Mesothelial cell of epicardium (in vitro differentiated cells): ENCODE measurements at regions not wholly inside any gene's neighbourhood (a gene's known extent, or its start where the extent isn't known, plus 50 kb on each side); places are given as distances from the start of the nearest gene placed in this dataset.

Experiments
- DNase-seq, 2 experiments: peaks; one replicate each; pipeline ENCODE4 v3.0.0; 2021; ENCODE audit warnings: low spot score in 2 of 2; ENCODE audit not compliant: unreplicated experiment in 2 of 2
- H3K27ac Mint-ChIP-seq: 2 replicates; pipeline ENCODE4 v1.8.0; 2021; ENCODE audit warnings: mixed read lengths
- H3K27me3 Mint-ChIP-seq: 2 replicates; pipeline ENCODE4 v1.8.0; 2021; ENCODE audit warnings: low read depth, mixed read lengths
- H3K36me3 Mint-ChIP-seq: 2 replicates; pipeline ENCODE4 v1.8.0; 2021; ENCODE audit warnings: mixed read lengths
- H3K4me1 Mint-ChIP-seq: 2 replicates; pipeline ENCODE4 v1.8.0; 2021; ENCODE audit warnings: mixed read lengths
- H3K4me3 Mint-ChIP-seq: 2 replicates; pipeline ENCODE4 v1.8.0; 2021; ENCODE audit warnings: mild to moderate bottlenecking, moderate library complexity, mixed read lengths
- H3K9me3 Mint-ChIP-seq: 2 replicates; pipeline ENCODE4 v1.8.0; 2021; ENCODE audit warnings: mixed read lengths
- TF ChIP-seq, protein P1 (sequence below): fragments of 200-600 bp; sonication (generic); IDR thresholded peaks from one replicate; pipeline ENCODE4 v1.5.0; 2021; ENCODE audit warnings: antibody characterized with exemption; ENCODE audit not compliant: unreplicated experiment

DNA sequence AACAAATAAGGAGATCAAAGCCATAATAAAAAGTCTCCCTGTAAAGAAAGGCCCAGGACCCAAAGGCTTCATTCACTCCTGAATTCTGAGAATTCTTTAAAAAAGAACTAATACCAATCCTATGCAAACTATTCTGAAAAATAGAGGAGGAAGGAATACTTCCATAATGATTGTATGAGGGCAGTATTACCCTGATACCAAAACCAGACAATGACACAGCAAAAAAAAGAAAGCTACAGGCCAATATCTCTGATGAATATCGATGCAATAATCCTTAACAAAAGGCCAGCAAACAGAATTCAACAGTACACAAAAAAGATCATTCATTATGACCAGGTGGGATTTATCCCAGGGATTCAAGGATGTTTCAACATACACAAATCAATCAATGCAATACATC lies 457.8 kb upstream of the FBXO33 start:
- no peaks in the 10 kb centered on the region for H3K4me1 Mint-ChIP-seq
- peaks cover 20% of the 10 kb centered on the region for H3K36me3 Mint-ChIP-seq
- TF ChIP-seq, protein P1, sequence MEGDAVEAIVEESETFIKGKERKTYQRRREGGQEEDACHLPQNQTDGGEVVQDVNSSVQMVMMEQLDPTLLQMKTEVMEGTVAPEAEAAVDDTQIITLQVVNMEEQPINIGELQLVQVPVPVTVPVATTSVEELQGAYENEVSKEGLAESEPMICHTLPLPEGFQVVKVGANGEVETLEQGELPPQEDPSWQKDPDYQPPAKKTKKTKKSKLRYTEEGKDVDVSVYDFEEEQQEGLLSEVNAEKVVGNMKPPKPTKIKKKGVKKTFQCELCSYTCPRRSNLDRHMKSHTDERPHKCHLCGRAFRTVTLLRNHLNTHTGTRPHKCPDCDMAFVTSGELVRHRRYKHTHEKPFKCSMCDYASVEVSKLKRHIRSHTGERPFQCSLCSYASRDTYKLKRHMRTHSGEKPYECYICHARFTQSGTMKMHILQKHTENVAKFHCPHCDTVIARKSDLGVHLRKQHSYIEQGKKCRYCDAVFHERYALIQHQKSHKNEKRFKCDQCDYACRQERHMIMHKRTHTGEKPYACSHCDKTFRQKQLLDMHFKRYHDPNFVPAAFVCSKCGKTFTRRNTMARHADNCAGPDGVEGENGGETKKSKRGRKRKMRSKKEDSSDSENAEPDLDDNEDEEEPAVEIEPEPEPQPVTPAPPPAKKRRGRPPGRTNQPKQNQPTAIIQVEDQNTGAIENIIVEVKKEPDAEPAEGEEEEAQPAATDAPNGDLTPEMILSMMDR: no peak
- H3K27ac Mint-ChIP-seq: no peak overlapping the region
- no peak overlapping the region for H3K4me3 Mint-ChIP-seq
- H3K9me3 Mint-ChIP-seq: peaks cover 82% of the 10 kb centered on the region
- H3K27me3 Mint-ChIP-seq: no peaks in the 10 kb centered on the region
- no peak for DNase-seq

DNA sequence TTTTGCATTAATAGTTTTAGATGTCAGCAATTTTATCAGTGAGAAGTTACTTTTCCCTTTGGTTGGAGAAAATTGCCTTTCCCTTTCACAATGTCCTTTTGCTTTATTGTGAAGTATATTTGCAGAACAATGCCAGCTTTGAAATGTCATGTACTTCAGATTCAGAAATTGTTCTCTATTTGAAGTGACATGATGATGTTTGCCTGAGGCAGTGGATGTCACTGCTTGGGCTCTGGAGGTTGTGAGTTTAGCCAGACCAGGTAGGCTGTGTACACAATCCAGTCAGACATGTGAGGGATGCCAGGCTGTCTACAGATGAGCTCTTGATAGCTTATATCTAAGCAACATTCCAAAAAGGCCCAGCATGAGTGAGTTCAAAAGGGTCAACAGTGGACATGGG lies 451.9 kb upstream of the FBXO33 start:
- Mint-ChIP-seq H3K4me3 (no peak overlapping the region), H3K27me3 (no peaks in the 10 kb centered on the region), H3K36me3 (peaks cover 7% of the 10 kb centered on the region), H3K4me1 (peaks cover 6% of the 10 kb centered on the region), H3K27ac (no peak overlapping the region), H3K9me3 (peaks cover 32% of the 10 kb centered on the region)
- DNase-seq: no peak
- TF ChIP-seq, protein P1: no peak

DNA sequence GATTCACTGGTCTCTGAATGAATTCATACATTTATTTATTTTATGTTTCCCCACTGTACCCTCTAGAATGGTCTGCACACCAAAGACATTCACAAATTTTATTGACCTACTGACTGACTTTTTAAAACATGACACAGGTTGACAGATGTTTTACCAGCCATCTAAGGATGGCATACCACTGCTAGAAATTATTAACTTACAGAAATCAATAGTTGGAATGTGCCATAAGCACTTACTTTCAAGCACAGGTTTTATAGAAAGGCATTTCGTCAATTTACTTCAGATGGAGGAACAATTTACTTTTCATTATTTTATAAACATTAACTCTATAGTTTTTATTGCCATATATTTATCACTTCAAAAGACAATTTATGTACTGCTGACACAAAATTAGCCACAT lies 448.7 kb upstream of the FBXO33 start:
- Mint-ChIP-seq H3K27me3 (peaks cover under 1% of the 10 kb centered on the region), H3K27ac (no peak overlapping the region), H3K4me1 (peaks cover 6% of the 10 kb centered on the region), H3K9me3 (peaks cover 4% of the 10 kb centered on the region), H3K36me3 (no peaks in the 10 kb centered on the region), H3K4me3 (no peak overlapping the region)
- no peak for DNase-seq
- TF ChIP-seq, protein P1: no peak

DNA sequence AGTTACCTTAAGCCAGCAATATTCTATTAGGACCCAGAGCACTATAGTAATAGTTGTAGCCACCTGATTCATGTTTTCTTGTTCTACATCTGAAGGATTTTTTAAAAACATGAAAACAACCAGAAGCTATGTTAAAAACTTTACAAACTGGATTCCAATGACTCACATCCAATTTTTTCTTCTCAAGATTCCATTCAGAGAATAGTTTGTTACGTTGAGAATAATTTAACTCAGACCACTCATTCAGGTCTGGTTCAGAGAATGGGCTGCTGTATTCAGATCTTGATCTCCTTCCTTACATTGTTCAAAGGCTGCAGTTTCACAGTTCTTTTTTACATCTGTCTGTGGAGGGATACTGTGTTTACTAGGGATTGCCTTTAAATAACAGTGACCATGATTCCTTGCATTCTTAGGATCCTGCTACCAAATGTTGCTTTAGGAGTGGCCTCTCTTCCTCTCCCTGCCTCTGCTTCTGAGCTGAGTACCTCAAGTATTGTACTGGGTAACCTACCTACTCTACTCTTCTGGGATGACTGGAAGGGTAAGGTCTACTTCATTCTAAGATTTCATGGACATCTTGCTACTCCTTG lies 448.0 kb upstream of the FBXO33 start:
- no peak for DNase-seq
- TF ChIP-seq, protein P1: no peak
- Mint-ChIP-seq H3K9me3 (peaks cover 3% of the 10 kb centered on the region), H3K36me3 (no peaks in the 10 kb centered on the region), H3K27ac (no peak overlapping the region), H3K4me3 (no peak overlapping the region), H3K27me3 (peaks cover 8% of the 10 kb centered on the region), H3K4me1 (peaks cover 6% of the 10 kb centered on the region)

DNA sequence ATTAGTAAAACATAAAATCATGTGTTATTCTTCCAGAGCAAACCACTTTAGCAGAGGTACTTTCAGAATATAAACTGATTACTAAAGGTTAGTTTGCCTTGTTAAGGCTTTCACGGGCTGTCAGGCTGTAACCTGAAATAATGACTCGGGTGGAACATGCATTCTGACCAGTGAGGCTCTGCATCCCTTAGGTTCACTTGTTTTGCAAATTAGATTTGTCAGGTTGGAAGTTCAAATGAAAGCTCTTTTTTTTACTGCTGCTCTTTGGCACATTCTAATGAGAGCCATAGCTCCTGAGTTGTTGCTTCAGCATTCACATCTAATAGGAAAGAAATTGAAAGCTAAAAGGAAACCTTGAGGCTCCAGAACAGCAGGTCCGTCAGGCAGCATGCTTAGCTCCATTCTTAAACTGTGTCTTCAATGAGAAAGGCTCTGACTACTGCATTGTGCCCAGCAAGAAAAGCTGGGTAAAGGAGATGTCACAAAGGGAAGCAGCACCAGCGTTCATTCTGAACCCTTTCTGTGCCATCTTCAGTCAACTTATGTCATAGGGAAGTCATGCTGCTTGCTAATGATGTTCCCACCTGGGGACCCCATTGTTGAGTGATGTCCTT lies 445.5 kb upstream of the FBXO33 start:
- Mint-ChIP-seq H3K4me1 (peaks cover 6% of the 10 kb centered on the region), H3K27me3 (peaks cover 10% of the 10 kb centered on the region), H3K27ac (no peak overlapping the region)

More for the DNA sequence above, 445.5 kb upstream of the FBXO33 start:
- Mint-ChIP-seq H3K36me3 (no peaks in the 10 kb centered on the region), H3K9me3 (no peaks in the 10 kb centered on the region), H3K4me3 (no peak overlapping the region)
- no peak for DNase-seq
- TF ChIP-seq, protein P1: no peak
